Retinal pigment epithelial cell (primary cell): ENCODE measurements at regions not wholly inside any gene's neighbourhood (a gene's known extent, or its start where the extent isn't known, plus 50 kb on each side); places are given as distances from the start of the nearest gene placed in this dataset.
A peak's percentile ranks its signal among the peaks of the same experiment; 100 is the strongest.

Experiments
- DNase-seq: peaks from one replicate; pipeline ENCODE4 v3.0.0-alpha.2; 2010; ENCODE audit warnings: low read depth
- H3K4me3 ChIP-seq: 2 replicates; pipeline ENCODE4 v1.5.1; 2011; ENCODE audit warnings: mild to moderate bottlenecking, low read length, control low read depth, moderate library complexity
- TF ChIP-seq, protein P1 (sequence below): conservative IDR thresholded peaks from 2 replicates; pipeline ENCODE4 v1.5.1; 2011; ENCODE audit warnings: low read depth, low read length, control low read depth, inconsistent platforms

DNA sequence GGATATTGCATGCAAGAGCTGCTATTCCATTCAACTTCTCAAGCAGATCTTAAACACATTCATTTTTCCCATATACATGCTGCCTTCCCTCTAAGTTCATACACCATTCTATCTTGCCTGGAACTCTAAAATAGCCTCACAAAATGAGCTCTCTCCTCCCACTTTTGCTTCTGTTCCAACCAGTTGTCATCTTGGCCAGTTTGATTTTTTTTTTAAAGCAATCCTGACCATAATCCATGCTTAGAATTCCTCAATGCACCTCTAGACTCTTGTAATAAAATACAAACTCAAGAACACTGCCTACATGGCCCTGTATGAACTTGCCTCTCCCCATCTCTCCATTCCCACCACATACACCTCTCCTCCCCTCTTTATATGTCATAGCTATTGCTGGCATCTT lies 68.6 kb upstream of the NPHP3 start:
- DNase-seq: no peak
- H3K4me3 ChIP-seq: no peak overlapping the region
- TF ChIP-seq, protein P1, sequence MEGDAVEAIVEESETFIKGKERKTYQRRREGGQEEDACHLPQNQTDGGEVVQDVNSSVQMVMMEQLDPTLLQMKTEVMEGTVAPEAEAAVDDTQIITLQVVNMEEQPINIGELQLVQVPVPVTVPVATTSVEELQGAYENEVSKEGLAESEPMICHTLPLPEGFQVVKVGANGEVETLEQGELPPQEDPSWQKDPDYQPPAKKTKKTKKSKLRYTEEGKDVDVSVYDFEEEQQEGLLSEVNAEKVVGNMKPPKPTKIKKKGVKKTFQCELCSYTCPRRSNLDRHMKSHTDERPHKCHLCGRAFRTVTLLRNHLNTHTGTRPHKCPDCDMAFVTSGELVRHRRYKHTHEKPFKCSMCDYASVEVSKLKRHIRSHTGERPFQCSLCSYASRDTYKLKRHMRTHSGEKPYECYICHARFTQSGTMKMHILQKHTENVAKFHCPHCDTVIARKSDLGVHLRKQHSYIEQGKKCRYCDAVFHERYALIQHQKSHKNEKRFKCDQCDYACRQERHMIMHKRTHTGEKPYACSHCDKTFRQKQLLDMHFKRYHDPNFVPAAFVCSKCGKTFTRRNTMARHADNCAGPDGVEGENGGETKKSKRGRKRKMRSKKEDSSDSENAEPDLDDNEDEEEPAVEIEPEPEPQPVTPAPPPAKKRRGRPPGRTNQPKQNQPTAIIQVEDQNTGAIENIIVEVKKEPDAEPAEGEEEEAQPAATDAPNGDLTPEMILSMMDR: no peak

DNA sequence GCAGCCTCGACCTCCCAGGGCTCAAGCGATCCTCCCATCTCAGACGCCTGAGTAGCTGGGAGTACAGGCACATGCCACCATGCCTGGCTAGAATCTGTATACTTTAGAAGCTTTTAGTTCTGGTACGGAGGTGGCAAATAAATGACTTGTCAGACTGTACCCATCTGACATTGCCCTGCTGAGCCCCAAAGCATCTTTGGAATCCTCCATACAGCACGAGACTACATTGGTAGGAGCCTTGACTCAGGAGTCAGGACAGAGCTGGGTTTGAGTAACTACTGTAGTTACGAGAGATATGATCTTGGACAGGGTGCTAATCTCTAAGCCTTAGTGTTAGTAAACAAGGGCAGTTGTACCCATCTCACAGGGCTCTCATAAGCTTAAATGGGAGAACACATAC lies 67.8 kb upstream of the NPHP3 start:
- TF ChIP-seq, protein P1: no peak
- no peak for DNase-seq
- H3K4me3 ChIP-seq: no peak overlapping the region

DNA sequence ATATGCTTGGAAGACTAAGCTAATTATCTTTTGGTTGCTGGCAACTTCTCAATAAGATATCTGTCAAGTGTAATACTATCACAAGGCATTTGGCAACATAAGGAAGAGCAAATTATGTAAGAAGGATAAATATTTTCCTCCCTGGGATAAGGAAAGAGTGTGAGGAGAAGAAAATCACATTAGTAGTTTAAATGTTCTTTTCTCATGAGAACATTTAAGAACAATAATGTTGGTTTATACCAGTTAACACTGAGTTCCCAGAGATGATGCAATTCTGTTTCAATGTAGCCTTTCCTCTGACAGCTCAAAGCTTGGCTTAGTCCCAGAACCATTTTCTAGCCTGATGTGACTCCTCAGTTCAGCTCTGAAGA lies 66.1 kb upstream of the NPHP3 start:
- peak; percentile 69 for DNase-seq
- TF ChIP-seq, protein P1: no peak

DNA sequence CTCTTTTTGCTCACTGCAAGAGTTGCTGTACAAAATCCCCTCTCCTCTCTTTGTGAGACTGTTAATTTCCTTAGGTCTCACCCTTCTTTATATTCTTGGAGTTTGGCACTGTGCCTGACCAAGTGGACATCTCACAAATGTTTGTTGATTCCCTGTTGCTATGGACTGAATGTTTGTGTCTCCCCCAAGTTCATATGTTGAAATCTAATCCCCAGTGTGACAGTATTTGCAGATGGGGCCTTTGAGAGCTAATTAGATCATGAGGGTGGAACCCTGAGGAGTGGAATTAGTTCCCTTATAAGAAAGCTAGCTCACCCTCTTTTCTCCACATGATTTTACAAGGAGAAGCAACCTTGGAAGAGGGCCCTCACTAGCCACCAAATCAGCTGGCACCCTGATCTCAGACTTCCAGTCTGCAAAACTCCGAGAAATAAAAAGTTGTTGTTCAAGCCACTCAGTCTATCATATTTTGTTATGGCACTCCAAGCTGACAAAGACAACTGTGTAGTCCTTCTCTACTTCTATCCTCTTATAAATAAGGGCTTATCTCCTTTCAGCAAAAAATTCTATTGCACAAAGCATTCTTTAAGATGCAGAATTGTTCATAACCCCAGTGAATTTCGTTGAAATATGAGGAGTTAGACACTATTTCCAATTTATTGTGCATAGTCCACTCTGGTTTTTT lies 65.5 kb upstream of the NPHP3 start:
- H3K4me3 ChIP-seq: no peak overlapping the region
- DNase-seq: peak; percentile 68

More for the DNA sequence above, 66.1 kb upstream of the NPHP3 start:
- H3K4me3 ChIP-seq: no peak overlapping the region

DNA sequence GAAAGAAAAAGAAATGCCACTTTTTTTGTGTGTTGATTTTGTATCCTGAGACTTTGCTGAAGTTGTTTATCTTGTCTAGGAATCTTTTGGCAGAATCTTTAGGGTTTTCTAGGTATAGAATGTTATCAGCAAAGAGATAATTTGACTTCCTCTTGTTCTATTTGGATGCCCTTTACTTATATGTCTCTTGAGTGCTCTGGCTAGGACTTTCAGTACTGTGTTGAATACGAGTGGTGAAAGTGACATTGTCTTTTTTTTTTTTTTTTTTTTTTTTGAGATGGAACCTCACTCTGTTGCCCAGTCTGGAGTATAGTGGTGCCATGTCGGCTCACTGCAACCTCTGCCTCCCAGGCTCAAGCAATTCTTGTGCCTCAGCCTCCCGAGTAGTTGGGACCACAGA lies 64.7 kb upstream of the NPHP3 start:
- TF ChIP-seq, protein P1: no peak
- no peak for DNase-seq
- H3K4me3 ChIP-seq: no peak overlapping the region

More for the DNA sequence above, 65.5 kb upstream of the NPHP3 start:
- TF ChIP-seq, protein P1: no peak

DNA sequence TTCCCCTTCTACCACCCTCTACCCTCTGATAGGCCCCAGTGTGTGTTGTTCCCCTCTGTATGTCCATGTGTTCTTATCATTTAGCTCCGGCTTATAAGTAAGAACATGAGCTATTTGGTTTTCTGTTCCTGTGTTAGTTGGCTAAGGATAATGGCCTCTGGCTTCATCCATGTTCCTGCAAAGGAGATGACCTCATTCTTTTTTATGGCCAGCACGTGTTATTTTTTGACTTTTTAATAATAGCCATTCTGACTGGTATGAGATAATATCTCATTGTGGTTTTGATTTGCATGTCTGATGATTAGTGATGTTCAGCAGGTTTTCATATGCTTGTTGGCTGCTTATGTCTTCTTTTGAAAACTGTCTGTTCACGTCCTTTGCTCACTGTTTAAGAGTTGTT lies 63.1 kb upstream of the NPHP3 start:
- H3K4me3 ChIP-seq: no peak overlapping the region
- DNase-seq: no peak
- TF ChIP-seq, protein P1: no peak

DNA sequence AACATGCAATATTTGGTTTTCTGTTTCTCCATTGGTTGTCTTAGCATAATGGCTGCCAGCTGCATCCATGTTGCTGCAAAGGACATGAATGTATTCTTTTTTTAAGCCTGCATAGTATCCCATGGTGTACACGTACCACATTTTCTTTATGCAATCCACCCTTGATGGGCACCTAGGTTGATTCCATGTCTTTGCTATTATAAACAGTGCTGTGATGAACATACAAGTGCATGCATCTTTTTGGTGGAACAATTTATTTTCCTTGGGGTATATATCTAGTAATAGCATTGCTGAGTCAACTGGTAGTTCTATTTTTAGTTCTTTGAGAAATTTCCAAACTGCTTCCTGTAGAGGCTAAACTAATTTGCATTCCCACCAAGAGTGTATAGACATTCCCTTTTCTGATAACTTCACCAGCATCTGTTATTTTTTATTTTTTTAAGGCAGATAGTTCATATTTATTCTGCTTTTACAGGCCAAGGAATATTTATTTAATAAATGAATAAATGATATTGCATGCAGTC lies 62.4 kb upstream of the NPHP3 start:
- DNase-seq: no peak
- TF ChIP-seq, protein P1: no peak

More for the DNA sequence above, 62.4 kb upstream of the NPHP3 start:
- H3K4me3 ChIP-seq: no peak overlapping the region
